Thyroid gland (tissue), 4 donors: ENCODE measurements at regions not wholly inside any gene's neighbourhood (a gene's known extent, or its start where the extent isn't known, plus 50 kb on each side); places are given as distances from the start of the nearest gene placed in this dataset.

Source experiments
- POLR2A ChIP-seq, 2 donors: fragments of 450-650 bp; IDR thresholded peaks; one replicate each; pipeline ENCODE4 v1.6.1; 2017; ENCODE audit warnings: antibody characterized with exemption in 2 of 2, mild to moderate bottlenecking in 2 of 2, moderate library complexity in 1 of 2
- TF ChIP-seq, protein P1 (sequence below), 6 experiments: fragments of 200-600 bp in 3 of 6; fragments of 450-650 bp in 3 of 6; sonication (generic) in 3 of 6; IDR thresholded peaks; one replicate each; pipeline ENCODE4 v1.5.1; 2016 to 2019; ENCODE audit warnings: antibody characterized with exemption in 6 of 6, mild to moderate bottlenecking in 2 of 6, inconsistent platforms in 1 of 6, moderate library complexity in 1 of 6

DNA sequence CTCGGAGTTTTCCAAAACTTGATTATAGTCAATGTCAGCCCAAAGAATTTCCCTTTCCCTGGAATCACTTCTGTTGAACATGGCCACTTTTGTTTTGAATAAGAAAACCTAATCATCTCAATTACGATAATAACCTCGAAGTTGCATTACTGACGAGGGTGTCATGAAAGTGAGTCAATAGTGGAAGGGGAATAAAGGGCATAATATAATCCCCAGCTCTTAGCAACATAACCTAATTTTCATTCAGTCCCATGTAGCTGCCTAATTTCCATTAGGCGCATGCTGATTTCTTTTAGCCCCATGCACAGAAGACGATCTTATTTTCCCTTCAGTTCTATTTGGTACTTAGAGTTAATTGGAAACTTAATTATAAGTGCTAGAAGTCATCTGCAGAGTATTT lies 51.1 kb upstream of the RAPH1 start:
- no peak for TF ChIP-seq POLR2A (IDR thresholded peaks at IDR 0.05)
- TF ChIP-seq, protein P1, sequence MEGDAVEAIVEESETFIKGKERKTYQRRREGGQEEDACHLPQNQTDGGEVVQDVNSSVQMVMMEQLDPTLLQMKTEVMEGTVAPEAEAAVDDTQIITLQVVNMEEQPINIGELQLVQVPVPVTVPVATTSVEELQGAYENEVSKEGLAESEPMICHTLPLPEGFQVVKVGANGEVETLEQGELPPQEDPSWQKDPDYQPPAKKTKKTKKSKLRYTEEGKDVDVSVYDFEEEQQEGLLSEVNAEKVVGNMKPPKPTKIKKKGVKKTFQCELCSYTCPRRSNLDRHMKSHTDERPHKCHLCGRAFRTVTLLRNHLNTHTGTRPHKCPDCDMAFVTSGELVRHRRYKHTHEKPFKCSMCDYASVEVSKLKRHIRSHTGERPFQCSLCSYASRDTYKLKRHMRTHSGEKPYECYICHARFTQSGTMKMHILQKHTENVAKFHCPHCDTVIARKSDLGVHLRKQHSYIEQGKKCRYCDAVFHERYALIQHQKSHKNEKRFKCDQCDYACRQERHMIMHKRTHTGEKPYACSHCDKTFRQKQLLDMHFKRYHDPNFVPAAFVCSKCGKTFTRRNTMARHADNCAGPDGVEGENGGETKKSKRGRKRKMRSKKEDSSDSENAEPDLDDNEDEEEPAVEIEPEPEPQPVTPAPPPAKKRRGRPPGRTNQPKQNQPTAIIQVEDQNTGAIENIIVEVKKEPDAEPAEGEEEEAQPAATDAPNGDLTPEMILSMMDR (IDR thresholded peaks at IDR 0.05): no peak
